Breast epithelium (tissue), 4 donors: ENCODE measurements at regions not wholly inside any gene's neighbourhood (a gene's known extent, or its start where the extent isn't known, plus 50 kb on each side); places are given as distances from the start of the nearest gene placed in this dataset.

ENCODE experiments used
- DNase-seq, 2 donors: peaks; one replicate each; pipeline ENCODE4 v3.0.0-alpha.2; 2019; ENCODE audit warnings: low spot score in 2 of 2
- H3K27ac ChIP-seq, 2 donors: fragments of 200-600 bp; sonication (generic) in 1 of 2; one replicate each; pipeline ENCODE4 v1.5.1; 2016 to 2019; ENCODE audit warnings: mild to moderate bottlenecking in 1 of 2
- H3K27me3 ChIP-seq, 2 donors: fragments of 200-600 bp; sonication (generic) in 1 of 2; one replicate each; pipeline versions ENCODE4 v1.5.1 to v1.6.0; 2017 to 2019; ENCODE audit warnings: control low read depth in 1 of 2, mild to moderate bottlenecking in 1 of 2
- H3K36me3 ChIP-seq: fragments of 200-600 bp; one replicate; pipeline ENCODE4 v1.5.1; 2019
- H3K4me1 ChIP-seq, 2 donors: fragments of 200-600 bp; sonication (generic); one replicate each; pipeline ENCODE4 v1.5.1; 2016 to 2019; ENCODE audit warnings: control low read depth in 1 of 2
- H3K4me3 ChIP-seq, 3 donors: fragments of 200-600 bp; sonication (generic); 1 replicate in 2 of 3; 2 replicates in 1 of 3; pipeline ENCODE4 v1.5.1; 2016 to 2019; ENCODE audit warnings: mild to moderate bottlenecking in 3 of 3, moderate library complexity in 2 of 3
- H3K9me3 ChIP-seq, 2 donors: fragments of 200-600 bp; sonication (generic) in 1 of 2; one replicate each; pipeline ENCODE4 v1.5.1; 2016 to 2019; ENCODE audit warnings: control low read depth in 1 of 2
- POLR2A ChIP-seq: fragments of 450-650 bp; IDR thresholded peaks from one replicate; pipeline ENCODE4 v1.6.1; 2016; ENCODE audit warnings: antibody characterized with exemption, mild to moderate bottlenecking, moderate library complexity
- POLR2AphosphoS5 ChIP-seq, 3 donors: sonication (generic); formaldehyde crosslinking; IDR thresholded peaks; one replicate each; pipeline ENCODE4 v1.6.1; 2017; ENCODE audit warnings: antibody characterized with exemption in 3 of 3
- intact Hi-C: fragments of 100-400 bp; cut with DNase I; formaldehyde crosslinking; loops from one replicate; pipeline ENCODE4 v1.15.1; 2023; ENCODE audit warnings: low total_unique reads
- TF ChIP-seq, protein P1 (sequence below), 3 donors: fragments of 450-650 bp; IDR thresholded peaks; one replicate each; pipeline ENCODE4 v1.5.1; 2016 to 2017; ENCODE audit warnings: antibody characterized with exemption in 3 of 3, mild to moderate bottlenecking in 3 of 3, moderate library complexity in 3 of 3

DNA sequence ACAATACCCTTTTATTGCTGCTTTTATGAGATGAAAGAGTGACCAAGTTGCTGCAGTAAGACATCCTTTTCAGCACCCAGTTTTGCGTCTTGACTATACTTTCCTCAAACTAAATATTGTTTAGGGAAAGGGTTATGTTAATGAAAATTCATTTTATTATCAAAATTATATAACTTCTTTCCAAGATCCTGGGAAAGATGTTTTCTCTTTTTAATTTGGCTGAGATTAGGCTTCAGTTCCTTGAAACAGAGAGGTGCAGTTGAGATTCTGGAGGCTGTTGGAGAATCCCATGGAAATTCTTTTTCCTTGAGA is 91.6 kb upstream of the KCNA3 start:
- H3K27ac ChIP-seq, result no peak overlapping the region
- intact Hi-C loops, result no loop called here
- no peaks in the 10 kb centered on the region for H3K9me3 ChIP-seq
- no peak for DNase-seq
- TF ChIP-seq, protein P1, sequence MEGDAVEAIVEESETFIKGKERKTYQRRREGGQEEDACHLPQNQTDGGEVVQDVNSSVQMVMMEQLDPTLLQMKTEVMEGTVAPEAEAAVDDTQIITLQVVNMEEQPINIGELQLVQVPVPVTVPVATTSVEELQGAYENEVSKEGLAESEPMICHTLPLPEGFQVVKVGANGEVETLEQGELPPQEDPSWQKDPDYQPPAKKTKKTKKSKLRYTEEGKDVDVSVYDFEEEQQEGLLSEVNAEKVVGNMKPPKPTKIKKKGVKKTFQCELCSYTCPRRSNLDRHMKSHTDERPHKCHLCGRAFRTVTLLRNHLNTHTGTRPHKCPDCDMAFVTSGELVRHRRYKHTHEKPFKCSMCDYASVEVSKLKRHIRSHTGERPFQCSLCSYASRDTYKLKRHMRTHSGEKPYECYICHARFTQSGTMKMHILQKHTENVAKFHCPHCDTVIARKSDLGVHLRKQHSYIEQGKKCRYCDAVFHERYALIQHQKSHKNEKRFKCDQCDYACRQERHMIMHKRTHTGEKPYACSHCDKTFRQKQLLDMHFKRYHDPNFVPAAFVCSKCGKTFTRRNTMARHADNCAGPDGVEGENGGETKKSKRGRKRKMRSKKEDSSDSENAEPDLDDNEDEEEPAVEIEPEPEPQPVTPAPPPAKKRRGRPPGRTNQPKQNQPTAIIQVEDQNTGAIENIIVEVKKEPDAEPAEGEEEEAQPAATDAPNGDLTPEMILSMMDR (IDR thresholded peaks at IDR 0.05), result no peak
- no peak for TF ChIP-seq POLR2AphosphoS5 (IDR thresholded peaks at IDR 0.05)
- TF ChIP-seq POLR2A, result no peak
- no peak overlapping the region for H3K4me3 ChIP-seq
- H3K4me1 ChIP-seq, result peaks cover 0 to 3% of the 10 kb centered on the region in 2 donors
- no peaks in the 10 kb centered on the region for H3K36me3 ChIP-seq
- H3K27me3 ChIP-seq, result no peaks in the 10 kb centered on the region

DNA sequence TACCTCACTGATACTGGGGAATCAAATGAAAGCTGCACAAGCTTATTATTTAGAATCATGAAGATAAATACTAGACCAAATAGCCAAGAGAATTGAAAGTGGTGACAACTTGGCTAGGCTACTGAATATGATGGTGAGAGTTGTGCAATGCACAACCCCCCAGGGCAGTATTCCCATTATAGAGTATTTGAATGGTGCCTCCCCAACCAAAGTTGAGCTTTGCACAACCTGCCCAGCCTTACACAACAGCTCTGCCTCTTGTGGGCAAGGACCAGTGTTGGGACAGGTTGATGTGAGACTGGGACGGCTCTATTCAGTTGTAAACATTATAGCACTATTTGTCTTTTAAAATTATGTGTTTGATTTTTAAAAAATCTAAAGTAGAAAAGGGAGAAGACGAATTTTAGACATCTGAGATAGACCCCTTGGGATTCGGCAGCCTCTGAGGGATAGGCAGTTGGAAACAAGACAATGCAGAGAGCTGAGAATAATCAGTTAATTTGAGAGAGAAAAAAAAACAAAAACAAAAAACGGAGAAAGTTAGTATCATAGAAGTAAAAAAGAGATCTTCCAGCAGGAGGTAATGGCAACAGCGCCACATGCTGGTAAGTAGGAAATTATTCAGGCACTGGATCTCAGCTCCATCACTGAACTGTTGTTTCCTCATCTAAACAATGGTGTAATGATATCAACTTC is 91.0 kb upstream of the KCNA3 start:
- H3K27me3 ChIP-seq, result no peaks in the 10 kb centered on the region
- no peak for DNase-seq
- peaks cover 0 to under 1% of the 10 kb centered on the region in 2 donors for H3K4me1 ChIP-seq
- no peak overlapping the region for H3K27ac ChIP-seq
- H3K4me3 ChIP-seq, result no peak overlapping the region
- no peaks in the 10 kb centered on the region for H3K36me3 ChIP-seq
- TF ChIP-seq, protein P1 (IDR thresholded peaks at IDR 0.05), result peak; percentile 31 to 68 (median 56)
- TF ChIP-seq POLR2A, result no peak
- no peak for TF ChIP-seq POLR2AphosphoS5 (IDR thresholded peaks at IDR 0.05)
- no peaks in the 10 kb centered on the region for H3K9me3 ChIP-seq
- intact Hi-C loops, result no loop called here

DNA sequence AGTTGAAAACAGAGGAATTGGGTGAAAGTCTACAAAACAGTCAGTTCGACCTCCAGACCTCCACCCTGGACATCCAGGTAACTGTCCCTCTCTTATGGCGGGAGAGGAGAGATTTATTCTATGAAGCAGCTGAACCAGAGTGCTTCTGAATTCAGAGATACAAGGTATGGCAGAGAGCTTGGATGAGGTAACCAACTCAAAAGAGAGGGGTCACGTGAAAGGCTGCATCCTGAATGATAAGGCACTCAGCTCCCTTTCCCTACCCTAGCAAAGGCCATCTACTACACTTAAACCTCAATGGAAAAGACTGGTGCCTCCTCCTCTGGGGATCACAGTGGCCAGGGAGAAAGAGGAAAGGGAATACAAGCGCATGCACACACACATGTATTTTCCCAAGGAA is 88.4 kb upstream of the KCNA3 start:
- no peak for DNase-seq
- Histone ChIP-seq H3K27me3 (peaks cover 0 to 6% of the 10 kb centered on the region in 2 donors), H3K4me1 (no peaks in the 10 kb centered on the region), H3K9me3 (no peaks in the 10 kb centered on the region), H3K36me3 (no peaks in the 10 kb centered on the region), H3K27ac (no peak overlapping the region), H3K4me3 (no peak overlapping the region)
- intact Hi-C loops, result no loop called here
- TF ChIP-seq POLR2A (no peak), POLR2AphosphoS5 (IDR thresholded peaks at IDR 0.05) (no peak)
- TF ChIP-seq, protein P1 (IDR thresholded peaks at IDR 0.05), result no peak

DNA sequence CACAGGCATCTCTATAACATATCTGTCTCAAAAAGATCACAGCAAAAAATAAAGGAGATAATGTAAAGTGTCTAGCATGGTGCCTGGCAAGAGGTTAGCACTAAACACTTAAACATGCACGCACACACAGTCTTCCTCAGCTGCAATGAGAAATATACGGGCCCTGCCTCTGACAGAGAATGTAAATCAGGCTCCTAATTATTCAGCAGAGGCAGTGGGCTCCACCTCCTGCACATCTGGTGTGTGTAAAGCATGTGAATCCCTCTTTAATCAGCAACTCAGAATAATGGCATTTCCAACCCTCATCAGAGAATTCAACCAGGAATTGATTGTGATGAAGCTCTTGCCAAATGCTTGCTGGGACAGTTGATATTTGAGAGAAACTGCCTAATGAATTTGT is 85.6 kb upstream of the KCNA3 start:
- no peak for DNase-seq
- no peak for TF ChIP-seq POLR2A
- TF ChIP-seq, protein P1 (IDR thresholded peaks at IDR 0.05), result no peak
- no peak for TF ChIP-seq POLR2AphosphoS5 (IDR thresholded peaks at IDR 0.05)
- H3K4me1 ChIP-seq, result no peaks in the 10 kb centered on the region
- no peak overlapping the region for H3K4me3 ChIP-seq
- peaks cover 0 to 6% of the 10 kb centered on the region in 2 donors for H3K27me3 ChIP-seq
- no peaks in the 10 kb centered on the region for H3K9me3 ChIP-seq
- no peak overlapping the region for H3K27ac ChIP-seq
- intact Hi-C loops, result no loop called here
- no peaks in the 10 kb centered on the region for H3K36me3 ChIP-seq

DNA sequence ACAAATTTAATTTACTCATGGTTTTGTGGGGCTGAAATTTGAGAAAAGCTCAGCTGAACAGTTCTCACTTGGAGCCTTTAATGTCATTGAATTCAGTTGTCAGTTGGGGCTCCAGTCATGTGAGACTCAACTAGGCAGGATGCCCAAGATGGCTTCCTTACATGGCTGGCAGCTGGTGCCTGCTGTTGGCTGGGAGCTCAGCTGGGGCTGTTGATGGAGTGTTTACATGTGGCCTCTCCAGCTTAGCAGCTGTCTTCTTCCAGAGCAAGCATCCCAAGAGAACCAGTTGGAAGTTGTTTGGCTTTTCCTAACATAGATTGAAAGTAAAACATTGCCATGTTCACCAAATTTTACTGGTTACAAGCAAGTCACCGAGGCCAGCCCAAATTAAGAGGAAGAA is 81.8 kb upstream of the KCNA3 start:
- TF ChIP-seq, protein P1 (IDR thresholded peaks at IDR 0.05), result no peak
- TF ChIP-seq POLR2A, result no peak
- no peak for TF ChIP-seq POLR2AphosphoS5 (IDR thresholded peaks at IDR 0.05)
- intact Hi-C loops, result no loop called here

More for the DNA sequence above, 81.8 kb upstream of the KCNA3 start:
- no peak for DNase-seq
- no peak overlapping the region for H3K4me3 ChIP-seq
- no peaks in the 10 kb centered on the region for H3K4me1 ChIP-seq
- no peak overlapping the region for H3K27ac ChIP-seq
- H3K9me3 ChIP-seq, result no peaks in the 10 kb centered on the region
- no peaks in the 10 kb centered on the region for H3K36me3 ChIP-seq
- H3K27me3 ChIP-seq, result peaks cover 0 to 6% of the 10 kb centered on the region in 2 donors
